ENCODE measurements at regions not wholly inside any gene's neighbourhood (a gene's known extent, or its start where the extent isn't known, plus 50 kb on each side); places are given as distances from the start of the nearest gene placed in this dataset.
A peak's percentile ranks its signal among the peaks of the same experiment; 100 is the strongest.

- ATAC-seq (ENCODE audit: low read depth), result no peak
- Histone ChIP-seq H3K9me3 (ENCODE audit: severe bottlenecking) (no peaks in the 10 kb centered on the region), H3K4me1 (ENCODE audit: insufficient read depth, poor library complexity, severe bottlenecking) (no peaks in the 10 kb centered on the region), H3K4me3 (ENCODE audit: severe bottlenecking) (no peak overlapping the region), H3K36me3 (ENCODE audit: low read depth) (no peaks in the 10 kb centered on the region), H3K27ac (ENCODE audit: poor library complexity, severe bottlenecking) (no peak overlapping the region), H3K27me3 (ENCODE audit: insufficient read depth, poor library complexity, severe bottlenecking) (peaks cover 16% of the 10 kb centered on the region)
- TF ChIP-seq, protein P1, sequence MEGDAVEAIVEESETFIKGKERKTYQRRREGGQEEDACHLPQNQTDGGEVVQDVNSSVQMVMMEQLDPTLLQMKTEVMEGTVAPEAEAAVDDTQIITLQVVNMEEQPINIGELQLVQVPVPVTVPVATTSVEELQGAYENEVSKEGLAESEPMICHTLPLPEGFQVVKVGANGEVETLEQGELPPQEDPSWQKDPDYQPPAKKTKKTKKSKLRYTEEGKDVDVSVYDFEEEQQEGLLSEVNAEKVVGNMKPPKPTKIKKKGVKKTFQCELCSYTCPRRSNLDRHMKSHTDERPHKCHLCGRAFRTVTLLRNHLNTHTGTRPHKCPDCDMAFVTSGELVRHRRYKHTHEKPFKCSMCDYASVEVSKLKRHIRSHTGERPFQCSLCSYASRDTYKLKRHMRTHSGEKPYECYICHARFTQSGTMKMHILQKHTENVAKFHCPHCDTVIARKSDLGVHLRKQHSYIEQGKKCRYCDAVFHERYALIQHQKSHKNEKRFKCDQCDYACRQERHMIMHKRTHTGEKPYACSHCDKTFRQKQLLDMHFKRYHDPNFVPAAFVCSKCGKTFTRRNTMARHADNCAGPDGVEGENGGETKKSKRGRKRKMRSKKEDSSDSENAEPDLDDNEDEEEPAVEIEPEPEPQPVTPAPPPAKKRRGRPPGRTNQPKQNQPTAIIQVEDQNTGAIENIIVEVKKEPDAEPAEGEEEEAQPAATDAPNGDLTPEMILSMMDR (IDR thresholded peaks at IDR 0.05; ENCODE audit: poor library complexity, severe bottlenecking), result no peak
- no peak for DNase-seq (ENCODE audit: low spot score)
These were observed 342.1 kb downstream of the NR2F2 start for GRCh38 chr15:96672629-96673028.

GRCh38 chr15:96678386-96678785, 347.9 kb downstream of the NR2F2 start:
- Histone ChIP-seq H3K4me1 (ENCODE audit: insufficient read depth, poor library complexity, severe bottlenecking) (no peaks in the 10 kb centered on the region), H3K27ac (ENCODE audit: poor library complexity, severe bottlenecking) (no peak overlapping the region), H3K9me3 (ENCODE audit: severe bottlenecking) (no peaks in the 10 kb centered on the region), H3K4me3 (ENCODE audit: severe bottlenecking) (no peak overlapping the region), H3K27me3 (ENCODE audit: insufficient read depth, poor library complexity, severe bottlenecking) (no peaks in the 10 kb centered on the region), H3K36me3 (ENCODE audit: low read depth) (no peaks in the 10 kb centered on the region)
- TF ChIP-seq, protein P1 (IDR thresholded peaks at IDR 0.05; ENCODE audit: poor library complexity, severe bottlenecking), result no peak
- no peak for ATAC-seq (ENCODE audit: low read depth)
- no peak for DNase-seq (ENCODE audit: low spot score)

DNA sequence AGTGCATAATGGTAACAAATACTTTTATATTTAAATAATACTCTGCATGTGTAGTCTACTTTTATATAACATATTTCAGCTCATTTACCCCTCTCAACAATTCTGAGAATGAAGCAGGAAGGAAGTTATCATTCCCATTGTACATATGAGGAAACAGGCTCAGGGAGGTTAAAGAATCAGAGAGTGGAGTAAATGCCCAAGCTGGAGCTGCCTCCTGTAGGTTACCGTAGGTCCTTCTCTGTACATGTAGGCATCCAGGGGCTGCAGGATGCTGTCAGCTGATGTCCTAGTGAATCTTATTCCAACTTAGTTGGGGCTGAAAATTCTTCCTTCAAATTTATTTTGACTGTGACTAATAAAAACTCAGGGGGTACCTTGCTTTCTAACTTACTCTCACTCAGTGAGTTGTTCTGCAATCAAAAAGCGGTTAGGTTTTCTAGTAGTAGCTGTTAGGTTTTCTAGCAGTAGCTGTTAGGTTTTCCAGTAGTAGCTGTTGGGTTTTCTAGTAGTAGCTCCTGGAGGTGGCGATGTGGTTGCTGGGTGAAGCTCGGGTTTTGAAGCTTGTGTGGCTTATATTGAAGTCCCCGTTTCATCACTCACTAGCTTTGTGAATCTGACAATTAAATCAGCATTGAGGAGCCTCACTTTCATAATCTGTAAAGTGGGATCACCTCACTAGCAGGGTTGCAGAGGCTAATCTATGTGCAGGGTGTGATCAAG, 357.0 kb downstream of the NR2F2 start:
- no peaks in the 10 kb centered on the region for H3K4me1 ChIP-seq (ENCODE audit: insufficient read depth, poor library complexity, severe bottlenecking)
- ATAC-seq (ENCODE audit: low read depth) (peak; percentile 35; the same call in 1 of the 3 replicates), DNase-seq (ENCODE audit: low spot score) (no peak)
- no peak overlapping the region for H3K4me3 ChIP-seq (ENCODE audit: severe bottlenecking)
- no peaks in the 10 kb centered on the region for H3K9me3 ChIP-seq (ENCODE audit: severe bottlenecking)
- peaks cover 43% of the 10 kb centered on the region for H3K27me3 ChIP-seq (ENCODE audit: insufficient read depth, poor library complexity, severe bottlenecking)
- no peaks in the 10 kb centered on the region for H3K36me3 ChIP-seq (ENCODE audit: low read depth)
- TF ChIP-seq, protein P1 (IDR thresholded peaks at IDR 0.05; ENCODE audit: poor library complexity, severe bottlenecking), result no peak
- no peak overlapping the region for H3K27ac ChIP-seq (ENCODE audit: poor library complexity, severe bottlenecking)

GRCh38 chr15:96690733-96691132, 360.2 kb downstream of the NR2F2 start:
- H3K27me3 ChIP-seq (ENCODE audit: insufficient read depth, poor library complexity, severe bottlenecking), result peaks cover 24% of the 10 kb centered on the region
- TF ChIP-seq, protein P1 (IDR thresholded peaks at IDR 0.05; ENCODE audit: poor library complexity, severe bottlenecking), result no peak
- ATAC-seq (ENCODE audit: low read depth) (no peak), DNase-seq (ENCODE audit: low spot score) (no peak)
- no peaks in the 10 kb centered on the region for H3K4me1 ChIP-seq (ENCODE audit: insufficient read depth, poor library complexity, severe bottlenecking)
- no peaks in the 10 kb centered on the region for H3K9me3 ChIP-seq (ENCODE audit: severe bottlenecking)
- no peak overlapping the region for H3K4me3 ChIP-seq (ENCODE audit: severe bottlenecking)
- no peak overlapping the region for H3K27ac ChIP-seq (ENCODE audit: poor library complexity, severe bottlenecking)
- no peaks in the 10 kb centered on the region for H3K36me3 ChIP-seq (ENCODE audit: low read depth)

- H3K36me3 ChIP-seq (ENCODE audit: low read depth), result no peaks in the 10 kb centered on the region
- H3K4me1 ChIP-seq (ENCODE audit: insufficient read depth, poor library complexity, severe bottlenecking), result no peaks in the 10 kb centered on the region
- H3K27me3 ChIP-seq (ENCODE audit: insufficient read depth, poor library complexity, severe bottlenecking), result peaks cover 23% of the 10 kb centered on the region
- ATAC-seq (ENCODE audit: low read depth), result no peak
- TF ChIP-seq, protein P1 (IDR thresholded peaks at IDR 0.05; ENCODE audit: poor library complexity, severe bottlenecking), result no peak
- H3K27ac ChIP-seq (ENCODE audit: poor library complexity, severe bottlenecking), result no peak overlapping the region
- no peaks in the 10 kb centered on the region for H3K9me3 ChIP-seq (ENCODE audit: severe bottlenecking)
- no peak overlapping the region for H3K4me3 ChIP-seq (ENCODE audit: severe bottlenecking)
- no peak for DNase-seq (ENCODE audit: low spot score)
These were observed 362.3 kb downstream of the NR2F2 start for GRCh38 chr15:96692826-96693225.
